HCT116 (cell line): ENCODE measurements at regions not wholly inside any gene's neighbourhood (a gene's known extent, or its start where the extent isn't known, plus 50 kb on each side); places are given as distances from the start of the nearest gene placed in this dataset.

ENCODE experiments used
- ATAC-seq: fragments of 200-7000 bp; cut with Tn5 transposase; 2 replicates; pipeline ENCODE4 v1.9.1; 2020; ENCODE audit warnings: mild to moderate bottlenecking, moderate library complexity
- BruUV-seq: library from RNA; stranded (reverse); fragments of 400-500 nt; replicated peaks from 2 replicates; lab custom pipeline; 2021; lab: Mats Ljungman, UMichigan
- CTCF ChIA-PET: fragments of 300-600 bp; sonication (Branson Sonifier 250); formaldehyde crosslinking; loops from one replicate; lab custom pipeline; 2021; ENCODE audit warnings: antibody characterized with exemption; lab: Charles Lee
- POLR2A ChIA-PET: fragments of 300-600, 350-600 bp; sonication (Branson Sonifier 250); formaldehyde crosslinking; loops from one replicate; lab custom pipeline; 2021; ENCODE audit warnings: antibody characterized with exemption; lab: Charles Lee
- RAD21 ChIA-PET, 2 experiments: fragments of 300-600 bp; sonication (Branson Sonifier 250); formaldehyde crosslinking; loops; one replicate each; lab custom pipeline; 2023; ENCODE audit warnings: low total read pairs in 2 of 2; ENCODE audit not compliant: uncharacterized antibody in 2 of 2, unreplicated experiment in 2 of 2, low non-redundant PET in 1 of 2; lab: Charles Lee
- DNase-seq: peaks from one replicate; pipeline ENCODE4 v3.0.0-alpha.2; 2010; ENCODE audit warnings: low read depth, low spot score
- H2AFZ ChIP-seq: fragments of 200-600 bp; shearing (Covaris generic), sonication (generic); 2 replicates; pipeline ENCODE4 v1.6.1; 2017; ENCODE audit warnings: low read depth, mixed run types, mixed read lengths, antibody characterized with exemption, low read length; ENCODE audit not compliant: poor library complexity, severe bottlenecking
- H3K27ac ChIP-seq: 2 replicates; pipeline ENCODE4 v1.5.1; 2012; ENCODE audit warnings: low read depth, low read length
- H3K27me3 ChIP-seq: fragments of 200-600 bp; sonication (generic); 2 replicates; pipeline ENCODE4 v1.6.1; 2016; ENCODE audit warnings: mixed run types, low read length, mixed read lengths; ENCODE audit not compliant: insufficient read depth
- H3K36me3 ChIP-seq, 2 experiments: fragments of 200-500 bp in 1 of 2; fragments of 200-600 bp in 1 of 2; sonication (Bioruptor generic) in 1 of 2; sonication (generic) in 1 of 2; 2 replicates each; pipeline versions ENCODE4 v1.5.1 to v1.6.1; 2014 to 2016; ENCODE audit warnings: low read length in 2 of 2, inconsistent platforms in 1 of 2, mixed read lengths in 1 of 2, mixed run types in 1 of 2; ENCODE audit not compliant: insufficient read depth in 2 of 2, control insufficient read depth in 1 of 2
- H3K4me1 ChIP-seq, 2 experiments: fragments of 200-600 bp in 1 of 2; sonication (generic) in 1 of 2; 2 replicates each; pipeline versions ENCODE4 v1.5.1 to v1.6.1; 2012 to 2017; ENCODE audit warnings: low read length in 2 of 2, inconsistent platforms in 1 of 2, mild to moderate bottlenecking in 1 of 2, mixed read lengths in 1 of 2, mixed run types in 1 of 2, moderate library complexity in 1 of 2; ENCODE audit not compliant: insufficient read depth in 2 of 2, control insufficient read depth in 1 of 2
- H3K4me2 ChIP-seq: fragments of 200-600 bp; sonication (generic); 2 replicates; pipeline ENCODE4 v1.6.1; 2017; ENCODE audit warnings: mixed run types, low read length, mixed read lengths
- H3K4me3 ChIP-seq, 2 experiments: fragments of 200-600 bp in 1 of 2; sonication (generic) in 1 of 2; replicated peaks in 1 of 2; 2 replicates each; pipeline ENCODE4 v1.5.1; 2011 to 2016; ENCODE audit warnings: low read length in 2 of 2, control low read depth in 1 of 2, low read depth in 1 of 2, mild to moderate bottlenecking in 1 of 2, mixed read lengths in 1 of 2, mixed run types in 1 of 2
- H3K79me2 ChIP-seq: fragments of 200-600 bp; sonication (generic); 2 replicates; pipeline ENCODE4 v1.6.1; 2017; ENCODE audit warnings: mild to moderate bottlenecking, mixed run types, low read length, moderate library complexity, mixed read lengths; ENCODE audit not compliant: insufficient read depth
- H3K9ac ChIP-seq: fragments of 200-600 bp; sonication (generic); 2 replicates; pipeline ENCODE4 v1.6.1; 2016; ENCODE audit warnings: low read length, mixed read lengths
- H3K9me2 ChIP-seq: fragments of 200-600 bp; sonication (generic), shearing (Covaris generic); 2 replicates; pipeline ENCODE4 v1.6.1; 2017; ENCODE audit warnings: mixed run types, mild to moderate bottlenecking, moderate library complexity; ENCODE audit not compliant: insufficient read depth
- H3K9me3 ChIP-seq, 2 experiments: fragments of 200-500 bp in 1 of 2; fragments of 200-600 bp in 1 of 2; sonication (Bioruptor generic) in 1 of 2; sonication (generic) in 1 of 2; 2 replicates each; pipeline ENCODE4 v1.6.1; 2014 to 2017; ENCODE audit warnings: low read length in 2 of 2, mixed read lengths in 2 of 2, inconsistent platforms in 1 of 2, low read depth in 1 of 2, mild to moderate bottlenecking in 1 of 2, mixed run types in 1 of 2, moderate library complexity in 1 of 2; ENCODE audit not compliant: control insufficient read depth in 1 of 2, insufficient read depth in 1 of 2
- H4K20me1 ChIP-seq: fragments of 200-600 bp; sonication (generic), shearing (Covaris generic); 2 replicates; pipeline ENCODE4 v1.6.1; 2017; ENCODE audit warnings: mixed run types, mild to moderate bottlenecking, moderate library complexity; ENCODE audit not compliant: insufficient read depth
- CEBPB ChIP-seq: IDR thresholded peaks from 2 replicates; pipeline ENCODE4 v1.6.1; 2012; ENCODE audit warnings: low read depth
- CTCF ChIP-seq, 3 experiments: fragments of 200-600 bp in 1 of 3; sonication (generic) in 1 of 3; IDR thresholded peaks in 2 of 3; conservative IDR thresholded peaks in 1 of 3; 2 replicates each; pipeline ENCODE4 v1.5.1; 2012 to 2017; ENCODE audit warnings: low read depth in 2 of 3, low read length in 2 of 3, antibody characterized with exemption in 1 of 3, borderline replicate concordance in 1 of 3, control low read depth in 1 of 3, mild to moderate bottlenecking in 1 of 3, mixed read lengths in 1 of 3, mixed run types in 1 of 3, moderate library complexity in 1 of 3; ENCODE audit not compliant: insufficient read depth in 1 of 3
- EGR1 ChIP-seq: IDR thresholded peaks from 2 replicates; pipeline ENCODE4 v1.6.1; 2012; ENCODE audit warnings: low read depth
- ELF1 ChIP-seq: IDR thresholded peaks from 2 replicates; pipeline ENCODE4 v1.6.1; 2012; ENCODE audit warnings: low read depth, borderline replicate concordance
- EZH2 ChIP-seq: fragments of 200-600 bp; sonication (generic); IDR thresholded peaks from 2 replicates; pipeline ENCODE4 v1.6.1; 2017; ENCODE audit warnings: antibody characterized with exemption, mixed run types
- EZH2phosphoT487 ChIP-seq: fragments of 200-600 bp; IDR thresholded peaks from 2 replicates; pipeline ENCODE4 v1.6.1; 2018; ENCODE audit warnings: antibody characterized with exemption, borderline replicate concordance
- FOSL1 ChIP-seq: IDR thresholded peaks from 2 replicates; pipeline ENCODE4 v1.6.1; 2012; ENCODE audit warnings: low read depth
- JUND ChIP-seq: IDR thresholded peaks from 2 replicates; pipeline ENCODE4 v1.6.1; 2012
- RAD21 ChIP-seq: IDR thresholded peaks from 2 replicates; pipeline ENCODE4 v1.6.1; 2012; ENCODE audit warnings: low read depth, mild to moderate bottlenecking
- SIN3A ChIP-seq: IDR thresholded peaks from 2 replicates; pipeline ENCODE4 v1.6.1; 2012; ENCODE audit warnings: low read depth
- SP1 ChIP-seq: IDR thresholded peaks from 2 replicates; pipeline ENCODE4 v1.6.1; 2012; ENCODE audit warnings: low read depth
- SRF ChIP-seq: IDR thresholded peaks from 2 replicates; pipeline ENCODE4 v1.6.1; 2012; ENCODE audit warnings: low read depth
- TCF7L2 ChIP-seq: IDR thresholded peaks from 2 replicates; pipeline ENCODE4 v1.7.0; 2011; ENCODE audit warnings: borderline replicate concordance, inconsistent platforms; ENCODE audit not compliant: insufficient read depth, insufficient read length; ENCODE audit errors: extremely low read depth
- YY1 ChIP-seq: IDR thresholded peaks from 2 replicates; pipeline ENCODE4 v1.6.1; 2011; ENCODE audit warnings: low read length, low read depth, moderate library complexity, mild to moderate bottlenecking; ENCODE audit not compliant: insufficient replicate concordance; ENCODE audit errors: extremely low read depth
- ZBTB33 ChIP-seq: IDR thresholded peaks from 2 replicates; pipeline ENCODE4 v1.6.1; 2011; ENCODE audit warnings: mild to moderate bottlenecking, low read length, moderate library complexity; ENCODE audit not compliant: insufficient replicate concordance; ENCODE audit errors: extremely low read depth
- ZFX ChIP-seq: fragments of 450-650 bp; IDR thresholded peaks from 2 replicates; pipeline ENCODE4 v1.6.1; 2017
- ZNF274 ChIP-seq: fragments of 200-500 bp; sonication (Bioruptor generic); IDR thresholded peaks from 2 replicates; pipeline ENCODE4 v1.6.1; 2014; ENCODE audit warnings: mild to moderate bottlenecking, low read depth, low read length, inconsistent platforms
- intact Hi-C: fragments of 100-400 bp; cut with micrococcal nuclease; formaldehyde crosslinking; loops from 2 replicates; pipeline ENCODE4 v1.10.0; 2022

- no peaks in the 10 kb centered on the region for H3K9me2 ChIP-seq
- H3K4me1 ChIP-seq, result no peaks in the 10 kb centered on the region
- H4K20me1 ChIP-seq, result no peaks in the 10 kb centered on the region; the same call in 1 of the 2 replicates
- no peak overlapping the region for H3K9ac ChIP-seq
- H3K27ac ChIP-seq, result no peak overlapping the region
- POLR2A ChIA-PET, result no interaction called here
- H3K4me3 ChIP-seq, result no peak overlapping the region
- no peak overlapping the region for H3K4me2 ChIP-seq
- DNase-seq (no peak), ATAC-seq (no peak)
- no peaks in the 10 kb centered on the region for H3K79me2 ChIP-seq
- TF ChIP-seq ELF1 (no peak), EZH2 (no peak), CTCF (IDR thresholded peaks at IDR 0.05 in 2 of 3, conservative IDR thresholded peaks at IDR 0.05 in 1 of 3; ENCODE audit: borderline replicate concordance in 1 of 3, insufficient read depth in 1 of 3, low read depth in 2 of 3, low read length in 2 of 3) (no peak), SP1 (no peak), SRF (no peak), YY1 (no peak), ZBTB33 (no peak), TCF7L2 (no peak), FOSL1 (no peak), EGR1 (no peak), RAD21 (no peak), JUND (no peak), EZH2phosphoT487 (no peak), ZNF274 (no peak), ZFX (no peak), CEBPB (no peak), SIN3A (no peak)
- CTCF ChIA-PET, result no interaction called here
- intact Hi-C loops, result loop anchor here (10.0 kb wide), 1 partner anchor 383 kb away; no protein-coding TSS in a partner anchor
- RAD21 ChIA-PET, result no interaction called here
- no peaks in the 10 kb centered on the region for H3K27me3 ChIP-seq
- no peaks in the 10 kb centered on the region for H3K9me3 ChIP-seq
- no TSS peak for BruUV-seq
- no peak overlapping the region for H2AFZ ChIP-seq
- H3K36me3 ChIP-seq, result no peaks in the 10 kb centered on the region
Measured at GRCh38 chr4:129747756-129748155, 651.8 kb downstream of the C4orf33 start.
